OCI-M2 (cell line): ENCODE measurements at regions not wholly inside any gene's neighbourhood (a gene's known extent, or its start where the extent isn't known, plus 50 kb on each side); places are given as distances from the start of the nearest gene placed in this dataset.

Experiments used
- DNase-seq: peaks from one replicate; lab custom pipeline; 2025; ENCODE audit not compliant: unreplicated experiment; lab: John Stamatoyannopoulos, UW

- no peak for DNase-seq
Measured at GRCh38 chr5:26237489-26237888, 800.9 kb downstream of the CDH9 start.

- DNase-seq = no peak
Measured at GRCh38 chr5:26236936-26237335, 801.5 kb downstream of the CDH9 start.

GRCh38 chr5:26232706-26233105 is 805.7 kb downstream of the CDH9 start:
- no peak for DNase-seq

GRCh38 chr5:26231316-26231715 is 807.1 kb downstream of the CDH9 start:
- no peak for DNase-seq

- no peak for DNase-seq
Measured at GRCh38 chr5:26229848-26230247, 808.5 kb downstream of the CDH9 start.

GRCh38 chr5:26227245-26227644 is 811.1 kb downstream of the CDH9 start:
- DNase-seq = no peak

GRCh38 chr5:26205121-26205520 is 833.3 kb downstream of the CDH9 start:
- no peak for DNase-seq

- no peak for DNase-seq
Measured at GRCh38 chr5:26193626-26194025, 844.8 kb downstream of the CDH9 start.

GRCh38 chr5:26192486-26192885 is 845.9 kb downstream of the CDH9 start:
- no peak for DNase-seq

DNA sequence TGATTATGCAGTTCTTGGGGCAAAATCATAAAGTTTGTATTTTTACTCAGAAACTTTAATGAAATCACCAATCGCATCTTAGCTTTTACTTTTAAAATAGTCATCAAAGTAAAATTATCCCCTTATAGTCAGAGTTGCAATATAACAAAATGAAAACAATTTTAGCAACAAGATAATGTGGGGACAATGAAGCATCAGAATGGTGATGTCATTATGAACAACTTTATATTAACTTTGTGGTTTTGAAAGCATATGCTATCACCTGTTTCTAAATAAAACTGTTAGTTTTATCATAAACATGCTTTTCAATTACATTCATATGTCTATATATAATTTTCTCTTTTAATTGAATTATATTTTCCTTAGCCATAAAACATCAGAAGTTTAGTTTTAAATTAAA is 856.8 kb downstream of the CDH9 start:
- DNase-seq = no peak

DNA sequence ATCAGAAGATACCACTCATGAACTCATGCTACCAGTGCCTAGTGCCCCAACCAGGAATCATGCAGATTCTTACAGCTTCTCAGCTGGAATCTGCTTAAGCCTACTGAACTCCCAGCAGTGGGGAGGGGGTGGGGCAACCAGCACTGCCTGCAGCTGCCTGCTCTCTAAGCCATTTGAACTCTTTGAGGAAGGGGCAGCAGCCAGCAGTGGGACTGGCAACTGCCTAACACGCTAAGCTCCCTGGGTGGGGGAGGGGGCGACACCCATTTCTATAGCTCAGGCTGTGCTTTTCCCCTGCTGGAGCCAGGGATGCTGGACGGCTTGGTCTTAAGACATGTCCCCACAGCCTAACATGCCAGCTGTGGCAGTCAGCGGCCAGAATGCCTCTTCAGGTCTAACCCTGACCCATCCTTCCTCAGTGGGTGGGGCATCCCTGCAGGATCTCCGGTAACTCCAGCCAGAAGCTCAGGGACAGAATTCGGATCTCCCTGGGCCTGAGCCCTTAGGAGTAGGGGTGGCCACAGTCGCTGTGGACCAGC is 889.7 kb downstream of the CDH9 start:
- no peak for DNase-seq

DNA sequence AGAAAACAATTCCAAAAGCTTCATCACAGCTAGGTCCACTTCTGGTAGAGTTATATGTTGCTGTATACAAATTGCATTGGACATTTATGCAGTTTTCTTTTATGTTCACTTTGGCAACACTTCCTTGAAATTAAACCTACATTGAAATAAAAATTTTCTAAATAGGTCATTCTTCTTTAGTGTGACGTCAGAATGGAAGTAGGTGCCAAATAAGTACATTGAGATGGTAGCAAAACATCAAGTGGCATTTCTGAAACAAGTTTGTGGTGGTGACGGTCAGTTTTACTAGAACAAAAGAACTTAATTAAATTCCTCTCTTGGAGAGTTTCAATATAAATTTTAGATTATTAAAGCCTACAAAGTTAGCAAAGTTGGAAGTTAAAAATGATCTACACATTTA is 895.1 kb downstream of the CDH9 start:
- no peak for DNase-seq

DNA sequence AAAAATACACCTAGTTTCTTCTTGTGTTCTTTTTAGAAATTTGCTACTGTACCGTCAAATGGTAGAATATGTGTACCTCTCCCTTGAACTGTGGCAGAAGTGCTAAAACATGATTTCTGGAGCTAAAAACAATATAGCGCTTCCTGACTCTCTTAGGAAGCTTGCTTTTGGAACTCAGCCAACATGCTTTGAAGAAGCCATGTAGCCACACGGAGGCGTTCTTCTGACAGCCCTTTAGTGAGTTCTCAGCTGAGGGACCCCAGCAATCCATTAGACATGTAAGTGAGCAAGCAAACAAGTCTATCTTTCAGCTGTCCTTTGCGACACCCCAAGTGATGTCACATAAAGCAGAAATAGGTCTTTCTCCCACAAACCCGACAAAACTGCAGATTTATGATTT is 917.0 kb downstream of the CDH9 start:
- DNase-seq = no peak

GRCh38 chr5:26104175-26104574 is 934.2 kb downstream of the CDH9 start:
- DNase-seq = no peak

DNA sequence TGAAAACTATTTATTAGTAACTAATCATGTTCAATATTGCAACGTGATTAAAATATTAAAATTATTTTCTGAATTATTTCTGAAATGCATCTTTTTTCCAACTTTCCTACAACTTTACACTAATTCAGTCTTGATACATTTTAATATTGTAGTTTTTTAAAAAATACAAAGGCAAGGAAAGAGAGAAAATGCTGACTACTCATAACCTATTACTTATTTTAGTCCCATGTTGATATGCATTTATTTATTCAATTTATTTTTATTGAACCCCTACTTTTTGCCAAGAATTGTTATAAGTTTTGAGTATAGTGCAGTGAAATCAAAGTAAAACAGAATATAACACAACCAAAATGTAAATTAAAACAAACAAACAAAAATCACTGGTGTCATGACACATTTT is 978.2 kb downstream of the CDH9 start:
- no peak for DNase-seq

DNA sequence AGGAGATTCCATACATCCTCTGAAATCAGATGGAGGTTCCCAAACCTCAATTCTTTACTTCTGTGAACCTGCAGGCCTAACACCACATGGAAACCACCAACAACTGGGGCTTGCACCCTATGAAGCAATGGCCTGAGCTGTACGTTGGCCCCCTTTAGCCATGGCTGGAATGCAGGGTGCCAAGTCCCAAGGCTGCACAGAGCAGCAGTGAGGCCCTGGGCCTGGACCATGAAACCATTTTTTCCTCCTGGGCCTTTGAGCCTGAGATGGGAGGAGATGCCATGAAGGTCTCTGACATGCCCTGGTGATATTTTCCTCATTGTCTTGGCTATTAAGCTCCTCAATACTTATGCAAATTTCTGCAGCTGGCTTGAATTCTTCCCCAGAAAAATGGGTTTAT is 983.8 kb downstream of the CDH9 start:
- DNase-seq = no peak

- no peak for DNase-seq
Measured at GRCh38 chr5:26034813-26035212, 1003.6 kb downstream of the CDH9 start.

DNA sequence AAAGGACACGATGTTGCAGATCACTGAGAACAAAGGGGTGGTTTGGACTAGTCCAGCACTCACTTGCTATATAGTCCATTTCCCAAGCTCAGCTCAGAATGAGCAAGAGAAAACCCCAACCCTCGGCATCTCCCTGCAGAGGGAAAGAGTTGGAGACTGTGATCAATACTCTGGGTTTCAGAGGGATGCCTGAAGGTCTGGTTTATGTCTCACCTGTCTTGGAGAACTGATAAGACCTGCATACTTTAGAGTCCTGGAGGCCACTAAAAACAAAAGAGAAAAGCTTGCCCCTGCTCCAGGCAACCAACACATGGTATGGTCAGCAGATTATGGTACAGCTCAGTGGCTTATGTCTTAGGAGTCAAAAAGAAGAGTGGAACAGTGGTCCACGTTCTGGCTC is 1006.9 kb downstream of the CDH9 start:
- no peak for DNase-seq

- DNase-seq = no peak
Measured at GRCh38 chr5:26026044-26026443, 1012.3 kb downstream of the CDH9 start.

- no peak for DNase-seq
Measured at GRCh38 chr5:26024774-26025173, 1013.6 kb downstream of the CDH9 start.

DNA sequence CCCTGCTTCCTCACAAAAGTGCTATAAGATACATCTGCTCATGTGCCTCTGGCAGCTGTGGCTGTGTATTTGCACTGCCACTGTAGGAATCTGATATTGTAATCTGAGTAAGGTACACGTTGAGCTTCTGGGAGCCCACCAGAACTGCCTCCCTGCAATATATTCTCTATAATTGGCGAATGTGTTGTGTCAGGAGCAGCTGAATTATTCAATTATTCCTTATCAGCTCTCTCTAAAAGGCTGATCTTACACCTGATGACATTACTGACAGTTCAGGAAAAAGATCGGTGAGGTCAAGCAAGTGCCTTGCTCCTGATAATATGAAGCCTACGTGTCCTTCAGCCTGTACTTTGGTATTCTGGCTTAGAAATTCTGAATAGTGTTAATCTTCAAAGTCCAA is 1015.0 kb downstream of the CDH9 start:
- DNase-seq = no peak

DNA sequence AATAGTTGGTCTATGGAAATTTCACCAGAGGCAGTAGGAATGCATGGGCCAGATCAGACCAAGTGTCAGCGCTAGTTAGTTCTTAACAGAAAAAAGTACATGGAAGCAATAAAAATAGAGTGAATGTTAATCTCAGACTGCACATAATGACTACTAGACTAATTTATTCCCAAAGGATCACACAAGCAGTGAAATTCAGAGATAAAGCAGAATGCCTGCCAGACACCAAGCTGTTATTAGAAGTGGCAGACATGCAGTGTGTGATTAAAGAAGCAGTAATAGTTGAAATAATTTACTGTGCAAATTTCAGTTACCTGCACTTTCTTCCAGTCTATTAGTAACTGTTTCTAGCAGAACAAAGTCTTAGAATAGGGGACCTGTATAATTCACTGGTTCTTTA is 1024.2 kb downstream of the CDH9 start:
- no peak for DNase-seq

DNA sequence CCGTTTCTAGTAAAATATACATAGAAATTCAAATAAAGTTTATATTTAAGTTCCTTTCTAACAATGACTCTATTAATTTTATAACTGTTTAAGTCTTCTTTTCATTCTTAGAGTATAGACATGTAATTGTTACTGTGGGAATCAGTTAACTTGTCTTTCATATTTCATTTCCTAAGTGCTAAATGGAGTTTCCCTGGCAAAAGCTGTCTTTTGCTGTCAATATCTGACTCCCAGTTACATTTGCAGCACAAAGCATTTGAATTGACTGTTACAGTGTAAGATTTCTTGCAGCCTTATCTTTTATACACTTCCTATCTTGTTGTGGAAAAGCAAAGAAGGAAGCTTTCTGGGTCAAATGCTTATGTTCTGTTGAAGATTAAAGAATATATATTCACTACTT is 1026.3 kb downstream of the CDH9 start:
- no peak for DNase-seq

DNA sequence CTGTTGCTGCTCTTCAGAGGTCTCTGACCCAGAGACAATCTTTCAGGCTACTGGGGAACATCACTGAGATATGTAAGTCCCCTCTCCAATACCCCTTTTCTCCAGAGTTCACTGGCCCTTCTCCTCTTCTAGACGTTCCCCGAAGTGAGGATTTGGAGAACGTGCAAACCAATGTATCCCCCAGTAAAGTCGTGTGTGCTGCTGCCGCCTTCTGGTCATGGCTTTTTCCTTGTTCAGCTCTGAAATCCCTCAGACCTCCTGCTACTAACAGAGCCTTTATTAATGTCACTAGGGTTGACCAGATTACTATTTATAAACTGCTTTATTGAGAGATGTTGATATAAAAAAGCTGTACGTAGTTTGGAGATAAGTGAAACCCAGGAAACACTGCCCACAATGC is 1028.6 kb downstream of the CDH9 start:
- DNase-seq = no peak
